T-cell (primary cell): ENCODE measurements at regions not wholly inside any gene's neighbourhood (a gene's known extent, or its start where the extent isn't known, plus 50 kb on each side); places are given as distances from the start of the nearest gene placed in this dataset.

Experiments used
- ATAC-seq, 4 experiments: fragments of 200-7000 bp in 3 of 4; fragments of 150-1000 bp in 1 of 4; cut with Tn5 transposase; replicated peaks in 1 of 4; 1 replicate in 3 of 4; 2 replicates in 1 of 4; pipeline ENCODE4 v1.10.0; 2021; ENCODE audit warnings: moderate library complexity in 3 of 4, mild to moderate bottlenecking in 2 of 4, moderate number of reproducible peaks in 1 of 4
- CTCF ChIA-PET, 2 donors: fragments of 300-600 bp; sonication (Branson Sonifier 250); formaldehyde crosslinking; loops; one replicate each; lab custom pipeline; 2022; ENCODE audit warnings: antibody characterized with exemption in 2 of 2; lab: Charles Lee
- POLR2A ChIA-PET, 2 donors: fragments of 300-600 bp; sonication (Branson Sonifier 250); formaldehyde crosslinking; loops; one replicate each; lab custom pipeline; 2022; ENCODE audit warnings: antibody characterized with exemption in 2 of 2; lab: Charles Lee
- DNase-seq, 35 experiments: peaks; one replicate each; pipeline versions ENCODE4 v3.0.0 to v3.0.0-alpha.2; 2013 to 2023
- H3K27ac ChIP-seq: one replicate; pipeline ENCODE4 v1.5.1; 2013; ENCODE audit warnings: low read length
- H3K27me3 ChIP-seq, 2 experiments: replicated peaks in 1 of 2; 1 replicate in 1 of 2; 2 replicates in 1 of 2; pipeline versions ENCODE4 v1.6.1 to v1.7.0; 2013; ENCODE audit warnings: low read length in 1 of 2, mixed read lengths in 1 of 2; ENCODE audit not compliant: control insufficient read depth in 2 of 2, insufficient read depth in 2 of 2; ENCODE audit errors: extremely low read depth in 1 of 2
- H3K36me3 ChIP-seq, 2 donors: 1 replicate in 1 of 2; 2 replicates in 1 of 2; pipeline versions ENCODE4 v1.6.1 to v1.7.0; 2013; ENCODE audit warnings: low read length in 1 of 2; ENCODE audit not compliant: control insufficient read depth in 2 of 2, insufficient read depth in 1 of 2; ENCODE audit errors: extremely low read depth in 1 of 2
- H3K4me1 ChIP-seq, 2 experiments: 1 replicate in 1 of 2; 2 replicates in 1 of 2; pipeline versions ENCODE4 v1.6.1 to v1.7.0; 2013; ENCODE audit warnings: low read length in 2 of 2, mixed read lengths in 1 of 2; ENCODE audit not compliant: insufficient read depth in 2 of 2, control insufficient read depth in 1 of 2; ENCODE audit errors: extremely low read depth in 1 of 2
- H3K4me3 ChIP-seq, 2 donors: 1 replicate in 1 of 2; 2 replicates in 1 of 2; pipeline versions ENCODE4 v1.5.1 to v1.7.0; 2013; ENCODE audit warnings: mild to moderate bottlenecking in 2 of 2, low read length in 1 of 2, moderate library complexity in 1 of 2; ENCODE audit not compliant: control insufficient read depth in 1 of 2; ENCODE audit errors: extremely low read depth in 1 of 2
- H3K9me3 ChIP-seq: 2 replicates; pipeline ENCODE4 v1.7.0; 2013
- H3K27ac Mint-ChIP-seq, 2 donors: one replicate each; pipeline ENCODE4 v1.8.0; 2020 to 2021; ENCODE audit warnings: mild to moderate bottlenecking in 2 of 2, mixed read lengths in 2 of 2
- H3K27me3 Mint-ChIP-seq, 2 donors: one replicate each; pipeline ENCODE4 v1.8.0; 2021 to 2022; ENCODE audit warnings: mixed read lengths in 2 of 2
- H3K36me3 Mint-ChIP-seq: one replicate; pipeline ENCODE4 v1.8.0; 2021; ENCODE audit warnings: mixed read lengths
- H3K4me1 Mint-ChIP-seq, 3 donors: one replicate each; pipeline ENCODE4 v1.8.0; 2020 to 2022; ENCODE audit warnings: mixed read lengths in 3 of 3, mild to moderate bottlenecking in 1 of 3
- H3K4me3 Mint-ChIP-seq, 3 donors: one replicate each; pipeline ENCODE4 v1.8.0; 2020 to 2022; ENCODE audit warnings: mild to moderate bottlenecking in 3 of 3, mixed read lengths in 3 of 3, moderate library complexity in 3 of 3
- H3K9me3 Mint-ChIP-seq, 3 donors: one replicate each; pipeline ENCODE4 v1.8.0; 2020 to 2022; ENCODE audit warnings: mixed read lengths in 3 of 3
- WGBS: methylation state at CpG from one replicate; pipeline ENCODE4 v1.1.5; 2013; ENCODE audit warnings: missing lambda C conversion rate; ENCODE audit not compliant: insufficient coverage; 5-methylcytosine and 5-hydroxymethylcytosine counted together

GRCh38 chr15:87263296-87263695, 993.2 kb downstream of the NTRK3 start:
- H3K36me3 Mint-ChIP-seq: no peaks in the 10 kb centered on the region

GRCh38 chr15:87245592-87245991, 1010.9 kb downstream of the NTRK3 start:
- H3K4me1 Mint-ChIP-seq: no peaks in the 10 kb centered on the region
- no peak overlapping the region for H3K4me3 Mint-ChIP-seq
- H3K27ac Mint-ChIP-seq: no peak overlapping the region
- Histone ChIP-seq H3K4me1 (no peaks in the 10 kb centered on the region), H3K36me3 (no peaks in the 10 kb centered on the region), H3K9me3 (peaks cover 5% of the 10 kb centered on the region), H3K27me3 (no peaks in the 10 kb centered on the region), H3K4me3 (no peak overlapping the region), H3K27ac (no peak overlapping the region)
- peaks cover 0 to 9% (median 0%) of the 10 kb centered on the region in 3 donors for H3K9me3 Mint-ChIP-seq
- WGBS: 94% methylated on average over 3 of the region's 5 CpGs
- POLR2A ChIA-PET: no interaction called here
- peaks cover 0 to 2% of the 10 kb centered on the region in 2 donors for H3K27me3 Mint-ChIP-seq
- DNase-seq (no peak), ATAC-seq (no peak)
- no peaks in the 10 kb centered on the region for H3K36me3 Mint-ChIP-seq
- CTCF ChIA-PET: no interaction called here

More at GRCh38 chr15:87263296-87263695, 993.2 kb downstream of the NTRK3 start:
- no peak overlapping the region for H3K27ac Mint-ChIP-seq
- H3K9me3 Mint-ChIP-seq: peaks cover 0 to 22% (median 12%) of the 10 kb centered on the region in 3 donors
- peaks cover 12 to 13% of the 10 kb centered on the region in 2 donors for H3K27me3 Mint-ChIP-seq
- POLR2A ChIA-PET: no interaction called here
- no peak overlapping the region for H3K4me3 ChIP-seq
- no peak overlapping the region for H3K4me3 Mint-ChIP-seq
- H3K4me1 Mint-ChIP-seq: no peaks in the 10 kb centered on the region
- no peak for ATAC-seq
- no peaks in the 10 kb centered on the region for H3K9me3 ChIP-seq
- no peaks in the 10 kb centered on the region for H3K4me1 ChIP-seq
- H3K27me3 ChIP-seq: no peaks in the 10 kb centered on the region
- no peak for DNase-seq
- H3K27ac ChIP-seq: no peak overlapping the region
- H3K36me3 ChIP-seq: no peaks in the 10 kb centered on the region
- CTCF ChIA-PET: no interaction called here

GRCh38 chr15:87243474-87243873, 1013.1 kb downstream of the NTRK3 start:
- no peak for DNase-seq
- POLR2A ChIA-PET: no interaction called here
- CTCF ChIA-PET: no interaction called here

GRCh38 chr15:87239582-87240230, 1016.8 kb downstream of the NTRK3 start:
- ATAC-seq (no peak), DNase-seq (no peak)
- H3K27ac ChIP-seq: no peak overlapping the region
- POLR2A ChIA-PET: no interaction called here
- CTCF ChIA-PET: no interaction called here
- H3K4me1 ChIP-seq: no peaks in the 10 kb centered on the region
- H3K27ac Mint-ChIP-seq: no peak overlapping the region
- peaks cover 6% of the 10 kb centered on the region for H3K9me3 ChIP-seq
- H3K4me1 Mint-ChIP-seq: no peaks in the 10 kb centered on the region
- no peak overlapping the region for H3K4me3 ChIP-seq
- no peaks in the 10 kb centered on the region for H3K27me3 ChIP-seq
- H3K4me3 Mint-ChIP-seq: no peak overlapping the region
- H3K36me3 ChIP-seq: no peaks in the 10 kb centered on the region
- WGBS: no CpG with 5 or more reads among the region's 3 CpGs
- H3K36me3 Mint-ChIP-seq: no peaks in the 10 kb centered on the region
- H3K27me3 Mint-ChIP-seq: peaks cover 2 to 7% of the 10 kb centered on the region in 2 donors
- peaks cover 0 to 3% (median 0%) of the 10 kb centered on the region in 3 donors for H3K9me3 Mint-ChIP-seq

More at GRCh38 chr15:87243474-87243873, 1013.1 kb downstream of the NTRK3 start:
- H3K36me3 Mint-ChIP-seq: no peaks in the 10 kb centered on the region
- H3K9me3 Mint-ChIP-seq: peaks cover 0 to 9% (median 0%) of the 10 kb centered on the region in 3 donors
- no peaks in the 10 kb centered on the region for H3K4me1 ChIP-seq
- H3K27me3 ChIP-seq: no peaks in the 10 kb centered on the region
- H3K4me3 Mint-ChIP-seq: no peak overlapping the region
- ATAC-seq: no peak
- H3K27ac ChIP-seq: no peak overlapping the region
- H3K27me3 Mint-ChIP-seq: peaks cover 0 to 7% of the 10 kb centered on the region in 2 donors
- H3K4me1 Mint-ChIP-seq: no peaks in the 10 kb centered on the region
- no peak overlapping the region for H3K4me3 ChIP-seq
- H3K36me3 ChIP-seq: no peaks in the 10 kb centered on the region
- peaks cover 5% of the 10 kb centered on the region for H3K9me3 ChIP-seq
- H3K27ac Mint-ChIP-seq: no peak overlapping the region

- ChIA-PET POLR2A (no interaction called here), CTCF (no interaction called here)
- Mint-ChIP-seq H3K27ac (no peak overlapping the region), H3K9me3 (peaks cover 0 to 3% (median 0%) of the 10 kb centered on the region in 3 donors), H3K36me3 (no peaks in the 10 kb centered on the region), H3K27me3 (peaks cover 2 to 7% of the 10 kb centered on the region in 2 donors), H3K4me3 (no peak overlapping the region), H3K4me1 (no peaks in the 10 kb centered on the region)
- no peaks in the 10 kb centered on the region for H3K36me3 ChIP-seq
- no peak for DNase-seq
- H3K4me1 ChIP-seq: no peaks in the 10 kb centered on the region
- no peaks in the 10 kb centered on the region for H3K27me3 ChIP-seq
- ATAC-seq: no peak
- H3K27ac ChIP-seq: no peak overlapping the region
- no CpG with 5 or more reads among the region's 1 CpG for WGBS
- peaks cover 6% of the 10 kb centered on the region for H3K9me3 ChIP-seq
- no peak overlapping the region for H3K4me3 ChIP-seq
These were observed 1018.0 kb downstream of the NTRK3 start for GRCh38 chr15:87238451-87239068.

GRCh38 chr15:87228460-87228859, 1028.1 kb downstream of the NTRK3 start:
- Histone ChIP-seq H3K27me3 (no peaks in the 10 kb centered on the region), H3K4me1 (no peaks in the 10 kb centered on the region), H3K9me3 (no peaks in the 10 kb centered on the region), H3K36me3 (no peaks in the 10 kb centered on the region), H3K27ac (no peak overlapping the region), H3K4me3 (no peak overlapping the region)
- no peaks in the 10 kb centered on the region for H3K36me3 Mint-ChIP-seq
- DNase-seq: no peak
- H3K4me1 Mint-ChIP-seq: no peaks in the 10 kb centered on the region
- no peak overlapping the region for H3K4me3 Mint-ChIP-seq
- peaks cover 5 to 7% (median 5%) of the 10 kb centered on the region in 3 donors for H3K9me3 Mint-ChIP-seq
- POLR2A ChIA-PET: no interaction called here
- H3K27ac Mint-ChIP-seq: no peak overlapping the region
- no peak for ATAC-seq
- peaks cover 0 to 4% of the 10 kb centered on the region in 2 donors for H3K27me3 Mint-ChIP-seq
- 78% methylated on average over 2 of the region's 4 CpGs for WGBS
- CTCF ChIA-PET: no interaction called here
